ENCODE measurements at regions not wholly inside any gene's neighbourhood (a gene's known extent, or its start where the extent isn't known, plus 50 kb on each side); places are given as distances from the start of the nearest gene placed in this dataset.
"Not testable (repeated sequence)": the region's sequence is repeated elsewhere in the genome, so short reads cannot be mapped to it uniquely, and the experiment has no call there.

DNA sequence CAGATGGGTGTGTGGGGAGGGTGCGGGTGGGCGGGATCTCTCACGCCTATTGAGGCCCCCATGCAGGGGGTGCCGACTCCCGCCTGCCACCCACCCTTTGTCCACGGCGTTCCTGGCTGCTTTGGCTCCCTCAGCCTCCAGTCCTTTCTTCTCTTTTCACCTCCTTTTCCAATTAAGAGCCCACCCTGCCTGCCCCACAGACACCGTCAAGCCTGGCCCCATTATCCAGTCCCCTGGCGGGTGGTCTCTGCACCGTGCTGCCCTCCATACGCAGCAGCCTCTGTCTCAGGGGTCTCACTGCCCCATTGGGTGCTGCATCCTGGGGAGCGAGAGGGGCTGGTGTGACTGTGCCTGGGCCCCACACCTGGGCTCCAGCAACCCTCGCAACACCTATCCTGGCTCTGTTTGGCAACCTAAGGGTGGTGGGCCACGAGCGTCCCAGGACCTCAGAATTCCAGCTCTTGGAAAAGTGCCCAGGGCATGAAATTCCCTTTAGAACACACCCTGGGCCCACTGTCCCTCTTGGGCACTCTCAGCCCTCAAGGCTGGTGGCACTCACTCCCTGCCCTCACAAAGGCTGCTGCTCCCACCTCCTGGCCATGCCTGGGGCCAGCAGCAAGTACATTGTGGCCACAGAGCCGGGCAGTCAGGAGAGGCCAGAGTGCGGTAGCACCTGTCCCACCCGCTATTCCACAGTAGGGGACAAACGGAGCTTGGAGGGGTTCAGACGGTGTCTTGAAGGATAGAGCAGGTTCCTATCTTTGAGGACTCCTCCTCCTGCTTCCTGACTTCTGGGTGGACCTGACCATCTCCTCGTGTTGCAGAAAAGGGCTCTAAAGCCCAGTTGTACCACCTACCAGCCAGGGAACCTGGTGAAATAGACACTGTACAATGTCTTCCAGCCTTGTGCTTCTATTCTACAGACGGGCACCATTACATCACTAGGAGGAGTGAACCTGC is 114.1 kb downstream of the KIF26A start:
- DNase-seq = no peak

DNA sequence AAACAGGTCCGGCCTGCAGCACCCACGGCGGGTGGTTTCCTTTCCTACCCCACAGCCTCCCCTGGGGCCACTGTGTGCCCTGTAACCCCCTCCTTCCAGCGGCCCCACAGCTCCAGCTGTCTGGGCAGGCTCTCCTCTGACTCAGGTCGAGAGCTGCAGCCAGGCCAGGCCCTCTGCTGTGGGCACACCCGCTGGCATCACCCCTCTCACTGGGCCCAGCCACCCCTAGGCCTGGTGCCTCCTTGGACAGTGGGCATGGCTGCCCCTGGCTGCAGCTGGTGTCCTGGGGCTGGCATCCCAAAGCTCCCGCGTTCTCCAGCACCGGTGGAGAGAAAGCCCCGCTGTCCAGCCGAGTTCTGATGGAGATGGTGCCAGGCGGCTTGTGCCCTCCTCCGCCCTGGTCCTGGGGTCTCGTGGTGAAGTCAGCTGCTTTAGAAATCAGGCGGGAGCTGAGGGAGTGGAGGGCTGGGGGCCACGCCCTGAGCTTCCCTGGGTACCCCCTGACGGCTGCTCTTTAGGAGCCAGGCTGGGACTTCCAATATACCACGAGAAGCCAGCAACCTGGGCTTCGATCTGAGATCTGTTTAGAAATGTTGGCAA is 114.9 kb downstream of the KIF26A start:
- no peak for DNase-seq

DNA sequence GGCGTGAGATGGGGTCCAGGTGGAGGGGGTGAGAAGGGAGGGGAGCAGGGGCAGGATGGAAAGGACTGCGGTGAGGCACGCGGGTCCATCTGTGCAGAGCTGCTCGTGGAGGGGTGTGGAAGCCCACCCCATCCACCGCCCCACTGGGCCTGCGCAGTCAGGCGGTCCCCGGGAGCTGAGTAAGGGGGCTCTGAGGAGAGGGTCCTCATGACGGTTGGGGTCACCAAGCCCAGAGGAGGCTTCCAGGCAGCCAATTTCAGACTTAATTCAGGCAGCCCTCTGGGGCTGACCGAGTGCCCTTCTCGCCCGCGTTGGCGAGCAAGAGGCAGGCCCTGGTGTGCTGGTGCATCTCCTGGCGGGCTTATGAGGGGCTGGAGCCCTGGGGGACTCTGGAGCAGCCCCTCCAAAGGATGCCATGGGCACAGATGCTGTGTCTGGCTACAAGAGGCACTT is 115.5 kb downstream of the KIF26A start:
- DNase-seq = no peak

DNA sequence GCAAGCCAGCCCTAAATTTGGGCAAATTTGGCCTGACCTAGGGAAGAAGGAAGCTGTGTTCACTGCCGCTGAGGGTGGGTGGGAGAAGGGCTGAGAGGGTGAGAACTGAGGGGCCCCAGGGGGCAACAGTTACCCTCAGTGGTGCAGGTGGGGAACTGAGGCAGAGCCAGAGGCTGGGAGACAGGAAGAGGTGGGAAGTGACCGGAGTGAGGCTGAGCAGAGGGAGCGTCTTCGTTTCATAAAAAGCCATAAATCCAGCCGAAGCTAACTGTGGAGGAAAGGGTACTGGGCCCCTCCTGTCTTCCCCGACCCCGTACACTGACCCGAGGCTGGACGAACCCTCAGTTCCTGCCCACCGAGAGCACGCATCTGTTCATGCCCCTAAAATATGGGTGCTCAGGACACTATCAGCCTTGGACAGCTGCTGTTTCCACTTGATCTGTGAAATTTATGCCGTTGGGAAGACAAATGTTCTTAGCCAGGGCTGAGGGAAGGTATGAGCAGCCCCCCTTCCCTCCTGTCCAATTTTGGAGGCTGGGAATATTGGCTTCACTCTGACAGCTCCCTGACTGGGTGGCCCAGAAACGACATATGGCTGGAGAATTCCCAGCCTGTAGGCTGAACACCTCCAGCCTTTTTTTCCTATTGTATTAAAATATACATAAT is 116.5 kb downstream of the KIF26A start:
- DNase-seq = no peak

DNA sequence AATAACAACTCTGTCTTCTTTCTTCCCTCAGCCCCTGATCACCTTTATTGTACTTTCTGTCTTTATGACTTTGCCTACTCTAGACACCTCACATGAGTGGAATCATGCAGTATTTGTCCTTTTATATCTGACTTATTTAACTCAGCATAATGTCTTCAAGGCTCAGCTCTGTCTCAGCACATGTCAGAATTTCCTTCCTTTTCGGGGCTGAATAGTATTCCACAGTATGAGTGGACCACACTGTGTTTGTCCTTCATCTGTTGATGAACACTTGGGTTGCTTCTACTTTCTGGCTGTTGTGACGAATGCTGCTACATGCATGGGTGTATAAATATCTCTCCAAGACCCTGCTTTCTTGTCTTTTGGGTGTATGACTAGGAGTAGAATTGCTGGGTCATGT is 117.6 kb downstream of the KIF26A start:
- DNase-seq = no peak

DNA sequence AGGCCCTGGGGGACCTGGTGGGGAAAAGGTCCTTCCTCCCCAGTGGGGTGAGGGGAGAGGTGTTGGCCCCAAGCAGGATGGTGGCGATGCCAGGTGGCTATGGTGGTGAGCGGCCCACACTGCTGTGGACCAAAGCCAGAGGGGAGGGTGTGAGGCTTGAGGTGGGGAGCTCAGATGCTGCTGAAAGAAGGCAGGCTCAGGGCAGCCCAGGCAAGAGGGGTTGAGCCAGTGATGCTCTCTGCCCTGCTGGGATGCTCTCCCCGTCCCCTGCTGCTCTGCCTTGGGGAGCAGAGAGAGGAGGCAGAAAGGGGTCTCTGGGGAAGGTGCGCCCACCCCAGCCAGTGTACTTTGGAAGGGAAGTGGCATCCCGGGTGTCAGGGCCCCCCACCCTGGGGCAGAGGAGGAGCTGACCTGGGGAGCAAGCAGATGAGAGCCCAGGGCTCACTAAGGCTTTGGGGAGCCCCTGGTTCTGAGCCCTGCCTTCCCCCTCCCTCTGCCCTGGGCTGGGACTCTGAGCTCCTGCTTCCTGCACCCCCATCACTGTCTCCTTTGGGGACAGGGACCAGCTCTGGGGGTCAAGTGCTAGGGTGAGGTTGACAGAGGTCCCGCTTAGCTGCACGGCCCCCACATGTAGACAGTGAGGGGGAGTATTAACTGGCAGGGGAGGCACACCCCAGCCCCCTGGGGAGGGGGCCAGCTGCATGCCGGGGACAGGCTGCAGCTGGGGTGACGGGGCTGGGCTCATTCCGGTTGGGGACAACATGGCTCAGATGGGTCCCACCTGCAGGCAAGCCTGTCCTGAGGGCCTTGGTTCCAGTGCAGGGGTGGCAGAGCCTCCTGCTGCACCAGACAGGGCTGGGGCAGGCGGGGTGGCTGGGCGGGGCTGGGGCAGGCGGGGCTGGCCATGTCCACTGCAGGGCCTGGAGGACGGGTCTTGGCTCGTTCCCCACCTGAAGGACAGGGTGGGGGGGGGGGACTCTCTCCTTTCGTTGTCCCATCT is 124.4 kb downstream of the KIF26A start:
- DNase-seq = no peak

DNA sequence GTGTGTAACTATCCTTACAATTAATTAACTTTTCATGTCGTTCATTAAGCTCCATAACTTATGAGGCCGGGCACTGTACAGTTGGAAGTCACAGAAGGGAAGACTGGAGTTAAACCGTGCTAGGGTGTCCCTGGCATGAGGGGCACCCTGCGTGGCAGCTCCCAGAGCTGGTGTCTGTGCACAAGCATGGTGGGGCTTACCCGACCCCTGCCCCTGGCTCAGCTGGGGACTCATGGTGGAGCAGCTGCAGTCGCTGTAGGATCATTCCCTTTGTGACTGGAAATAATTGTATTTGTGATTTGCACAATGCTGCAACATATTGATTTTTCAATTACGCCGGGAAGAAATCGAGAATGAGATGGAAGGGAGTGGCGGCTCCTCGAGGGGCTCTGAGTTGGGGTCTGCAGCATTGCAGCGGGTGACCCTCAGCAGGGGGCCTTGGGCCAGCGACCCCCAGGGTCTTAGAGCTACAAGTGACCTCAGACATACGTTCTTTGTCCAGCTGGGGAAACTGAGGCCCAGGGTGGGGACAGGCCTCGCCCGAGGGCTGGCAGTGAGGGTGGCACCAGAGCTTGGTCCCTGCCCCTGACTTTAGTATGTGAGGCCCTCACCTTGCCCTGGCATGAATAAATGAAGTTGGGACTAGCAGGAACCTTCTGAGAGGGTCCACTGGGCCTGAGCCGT is 125.4 kb downstream of the KIF26A start:
- no peak for DNase-seq

DNA sequence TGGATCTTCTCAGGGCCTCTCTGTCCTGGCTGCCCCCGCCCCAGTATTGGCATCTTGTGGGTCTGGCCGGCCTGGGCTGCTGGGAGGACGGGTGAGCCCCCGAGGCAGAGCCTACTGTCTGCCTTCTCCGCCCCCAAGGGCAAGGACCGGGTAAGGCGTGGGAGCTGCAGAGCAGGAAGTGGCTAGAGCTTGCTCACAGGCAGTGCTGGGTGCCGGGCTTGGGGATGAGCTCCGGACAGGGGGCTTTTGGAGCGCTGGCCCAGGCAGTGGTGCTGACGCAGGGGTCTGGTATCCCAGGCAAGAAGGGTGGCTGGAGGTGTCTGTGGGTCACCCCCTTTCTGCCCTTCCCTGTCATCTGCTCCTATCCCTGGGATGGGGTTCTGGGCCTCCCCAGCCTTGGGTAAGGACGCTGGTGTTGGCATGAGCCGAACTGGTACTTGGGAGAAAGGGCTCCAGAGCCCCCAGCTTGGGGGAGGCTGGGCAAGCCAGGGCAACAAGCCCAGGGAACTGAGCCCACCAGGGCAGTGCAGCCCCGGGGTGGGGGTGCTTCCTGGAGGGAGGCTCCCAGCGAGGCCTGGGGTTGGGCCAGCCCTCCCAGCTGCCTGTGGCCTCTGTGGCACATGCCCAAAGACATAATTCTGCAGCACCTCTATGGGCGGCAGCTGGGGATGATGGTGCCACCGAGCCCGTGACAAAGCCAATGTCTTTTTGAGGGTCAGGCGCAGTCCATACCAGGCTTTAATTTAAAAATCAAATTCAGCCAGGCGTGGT is 126.3 kb downstream of the KIF26A start:
- DNase-seq = no peak

DNA sequence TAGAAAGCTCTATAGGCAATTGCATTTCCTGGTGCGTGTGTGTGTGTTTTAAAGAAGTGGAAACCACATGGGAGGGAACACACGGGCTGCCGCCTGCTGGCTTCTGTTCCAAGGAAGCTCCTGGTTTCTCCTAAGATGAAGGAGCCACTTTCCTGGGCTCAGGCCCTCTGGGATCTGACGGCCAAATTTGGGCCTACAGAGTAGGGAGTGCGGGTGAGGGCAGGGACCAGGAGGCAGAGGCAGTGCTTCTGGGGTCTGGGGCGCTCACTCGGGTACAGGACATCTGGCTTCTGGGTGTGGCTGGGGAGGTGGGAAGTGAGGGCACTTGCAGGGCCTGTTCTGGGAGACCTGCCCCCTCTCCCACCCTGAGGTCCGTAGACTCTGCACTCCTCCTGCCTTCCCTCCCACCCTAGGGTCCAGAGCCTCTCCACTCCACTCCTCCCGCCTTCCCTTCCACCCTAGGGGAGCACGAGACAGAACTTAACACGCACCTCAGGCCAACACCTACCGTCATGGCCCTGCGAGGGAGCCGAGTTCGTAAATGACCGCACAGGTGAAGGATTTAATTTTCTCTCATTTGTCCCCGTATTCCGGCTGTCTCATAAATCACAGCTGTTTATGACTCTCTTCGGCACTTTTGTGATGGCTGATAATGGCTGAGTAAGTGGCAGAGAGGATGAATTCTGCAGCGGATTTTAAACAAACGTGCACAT is 127.7 kb downstream of the KIF26A start:
- no peak for DNase-seq

DNA sequence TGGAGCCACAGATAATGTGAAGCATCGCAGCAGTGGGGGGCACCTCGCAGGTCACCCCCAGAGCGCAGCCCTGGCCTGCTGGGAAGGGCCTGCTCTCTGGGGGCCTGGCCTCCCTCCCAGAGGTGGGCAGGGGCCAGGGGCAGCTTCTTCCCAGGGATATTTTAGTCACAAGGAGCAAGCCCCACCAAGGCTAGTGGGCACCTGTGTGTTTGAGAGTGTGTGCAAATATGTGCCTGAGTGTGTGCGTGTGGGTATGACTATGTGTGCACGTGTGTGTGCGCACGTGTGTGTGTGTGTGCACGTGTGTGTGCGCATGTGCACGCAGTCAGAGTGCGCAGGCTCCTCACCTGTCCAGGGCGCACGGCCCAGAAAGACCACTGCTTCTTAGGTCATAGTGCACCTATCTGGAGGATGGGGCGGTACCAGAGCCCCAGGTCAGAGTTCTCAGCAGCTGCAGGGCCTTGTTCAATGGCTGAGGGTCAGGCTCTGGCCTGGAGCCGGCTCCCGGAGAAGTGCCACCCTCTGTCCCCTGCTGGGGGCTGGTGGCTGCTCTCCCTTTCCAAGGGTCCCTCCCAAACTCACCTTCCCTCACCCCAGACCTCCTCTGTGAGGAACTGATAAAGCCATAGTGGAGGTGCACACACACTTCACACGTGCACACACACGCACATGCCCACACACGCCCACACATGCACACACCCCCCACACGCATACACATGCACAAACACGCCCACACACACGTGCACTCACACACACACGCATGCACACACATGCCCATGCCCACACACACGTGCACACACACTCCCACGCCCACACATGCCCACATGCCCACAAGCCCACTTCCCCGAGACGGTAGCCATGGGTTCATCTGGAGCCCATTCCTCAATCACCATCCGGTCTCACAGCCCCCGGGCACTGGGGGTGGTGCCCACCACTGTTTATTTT is 128.5 kb downstream of the KIF26A start:
- no peak for DNase-seq

DNA sequence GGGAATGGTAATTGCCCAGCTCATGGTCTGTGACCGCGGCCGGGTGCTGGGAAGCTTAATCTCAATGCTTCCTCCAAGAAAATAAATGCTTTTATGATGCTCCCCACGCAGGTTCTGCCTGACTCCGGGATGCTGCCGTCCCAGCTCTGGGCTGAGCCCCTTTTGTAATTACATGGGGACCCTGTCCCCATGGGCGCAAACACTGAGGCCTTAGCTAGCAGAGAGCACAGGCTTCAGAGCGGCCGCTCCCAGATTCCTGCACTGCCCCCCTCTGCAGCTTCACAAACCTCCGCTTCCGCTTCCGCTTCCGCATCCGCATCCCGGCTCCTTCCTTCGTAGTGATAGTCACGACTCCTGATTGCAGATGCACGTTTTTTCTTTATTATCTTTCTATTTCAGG is 129.5 kb downstream of the KIF26A start:
- no peak for DNase-seq

DNA sequence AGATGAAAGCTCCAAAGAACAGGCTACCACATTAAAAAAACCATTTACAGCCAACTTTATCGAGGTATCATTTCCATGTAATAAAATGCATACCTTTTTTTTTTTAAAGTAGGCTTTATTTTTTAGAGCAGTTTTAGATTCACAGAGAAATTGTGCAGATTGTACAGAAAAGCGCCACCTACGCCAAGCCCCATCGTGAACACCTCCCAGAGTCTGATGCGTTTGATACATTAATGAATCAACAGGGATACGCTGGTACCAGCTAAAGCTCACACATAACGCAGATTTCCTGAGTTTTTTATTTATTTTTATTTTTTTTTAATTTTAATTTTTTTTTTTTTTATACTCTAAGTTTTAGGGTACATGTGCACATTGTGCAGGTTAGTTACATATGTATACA is 129.9 kb downstream of the KIF26A start:
- DNase-seq = no peak

DNA sequence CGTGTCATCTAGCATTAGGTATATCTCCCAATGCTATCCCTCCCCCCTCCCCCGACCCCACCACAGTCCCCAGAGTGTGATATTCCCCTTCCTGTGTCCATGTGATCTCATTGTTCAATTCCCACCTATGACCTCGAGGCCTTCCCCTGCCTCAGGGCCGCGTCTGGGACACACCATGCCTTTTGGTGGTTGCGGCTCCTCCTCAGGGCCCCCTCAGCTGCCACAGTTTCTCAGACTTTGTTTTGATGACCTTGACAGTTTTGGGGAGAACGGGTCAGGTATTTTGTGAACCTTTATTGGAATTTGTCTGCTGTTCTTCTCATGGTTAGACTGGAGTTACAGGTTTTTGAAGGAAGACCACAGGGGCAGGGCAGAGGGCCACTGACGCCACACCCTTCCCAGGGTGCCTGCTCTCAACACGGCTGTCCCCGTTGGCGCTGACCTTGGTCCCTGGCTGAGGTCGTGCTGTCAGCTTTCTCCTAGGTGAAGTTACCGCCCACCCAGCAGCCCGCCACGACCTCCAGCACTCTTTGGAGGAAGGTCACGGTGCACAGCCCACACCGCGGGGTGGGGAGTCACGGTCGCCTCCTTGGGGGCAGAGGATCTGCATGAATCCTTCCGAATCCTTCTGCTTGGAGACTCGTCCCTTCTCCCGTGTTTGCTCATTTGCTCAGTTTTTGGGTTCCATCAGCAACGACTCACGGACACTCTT is 130.5 kb downstream of the KIF26A start:
- no peak for DNase-seq

DNA sequence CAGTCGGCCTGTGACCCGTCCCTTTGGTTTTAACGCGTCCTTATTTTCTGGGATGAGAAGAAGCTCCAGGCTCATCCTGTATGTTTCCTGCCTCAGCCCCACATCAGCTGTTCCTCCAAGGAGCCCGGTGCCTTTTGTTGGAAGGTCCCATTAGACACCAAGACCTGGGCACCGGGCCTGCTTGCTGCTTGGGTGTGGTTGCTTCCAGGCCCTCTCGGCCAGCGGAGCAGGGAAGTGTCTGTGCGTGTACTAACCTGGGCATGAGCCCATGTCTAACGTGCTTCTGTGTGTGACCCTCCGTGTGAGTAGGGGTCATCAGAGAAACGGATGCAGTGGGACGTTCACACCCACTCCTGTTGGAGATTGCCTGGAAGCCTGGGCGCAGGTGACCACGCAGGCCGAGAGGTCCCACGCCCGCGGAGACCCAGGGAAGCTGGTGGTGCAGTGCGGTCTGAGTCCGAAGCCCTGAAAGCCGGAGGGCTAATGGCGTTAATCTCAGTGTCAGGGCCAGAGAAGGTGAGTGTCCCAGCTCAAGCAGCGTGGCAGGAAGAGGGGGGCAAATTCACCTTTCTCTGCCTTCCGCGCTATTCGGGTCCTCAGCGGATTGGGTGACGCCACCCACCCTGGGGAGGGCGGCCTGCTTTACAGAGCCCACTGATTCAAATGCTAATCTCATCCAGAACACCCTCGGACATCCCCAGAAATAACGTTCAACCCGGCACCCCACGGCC is 131.3 kb downstream of the KIF26A start:
- not testable (repeated sequence) for DNase-seq

DNA sequence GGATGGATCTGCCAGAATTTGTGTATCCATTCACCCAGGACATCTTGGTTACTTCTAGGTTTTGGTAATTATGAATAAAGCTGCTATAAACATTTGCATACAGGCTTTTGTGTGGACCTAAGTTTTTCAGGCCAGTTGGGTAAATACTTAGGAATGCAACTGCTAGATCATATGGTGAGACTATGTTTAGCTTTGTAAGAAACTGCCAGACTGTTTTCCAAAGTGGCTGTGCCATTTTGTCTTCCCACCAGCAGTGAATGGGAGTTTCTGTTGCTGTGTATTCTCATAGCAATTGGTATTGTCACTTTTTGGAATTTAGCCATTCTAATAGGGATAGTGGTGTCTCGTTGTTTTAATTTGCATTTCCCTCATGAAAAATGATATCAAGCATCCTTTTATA is 133.0 kb downstream of the KIF26A start:
- no peak for DNase-seq

DNA sequence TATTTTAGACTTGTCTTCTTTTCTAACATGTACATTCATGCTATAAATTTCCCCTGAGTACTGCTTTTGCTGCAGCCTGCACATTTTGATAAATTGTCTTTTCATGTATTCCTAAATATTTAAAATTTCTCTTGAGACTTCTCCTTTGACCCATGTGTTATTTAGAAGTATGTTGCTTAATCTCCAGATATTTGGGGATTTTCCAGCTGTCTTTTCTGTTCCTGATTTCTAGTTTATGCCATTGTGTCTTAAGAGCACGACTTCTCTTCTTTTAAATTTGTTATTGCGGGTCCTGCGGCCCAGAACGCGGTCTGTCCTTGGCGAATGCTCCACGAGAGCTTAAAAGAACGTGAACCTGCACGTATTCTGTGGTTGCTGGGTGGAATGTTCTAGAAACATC is 136.4 kb downstream of the KIF26A start:
- DNase-seq = no peak

DNA sequence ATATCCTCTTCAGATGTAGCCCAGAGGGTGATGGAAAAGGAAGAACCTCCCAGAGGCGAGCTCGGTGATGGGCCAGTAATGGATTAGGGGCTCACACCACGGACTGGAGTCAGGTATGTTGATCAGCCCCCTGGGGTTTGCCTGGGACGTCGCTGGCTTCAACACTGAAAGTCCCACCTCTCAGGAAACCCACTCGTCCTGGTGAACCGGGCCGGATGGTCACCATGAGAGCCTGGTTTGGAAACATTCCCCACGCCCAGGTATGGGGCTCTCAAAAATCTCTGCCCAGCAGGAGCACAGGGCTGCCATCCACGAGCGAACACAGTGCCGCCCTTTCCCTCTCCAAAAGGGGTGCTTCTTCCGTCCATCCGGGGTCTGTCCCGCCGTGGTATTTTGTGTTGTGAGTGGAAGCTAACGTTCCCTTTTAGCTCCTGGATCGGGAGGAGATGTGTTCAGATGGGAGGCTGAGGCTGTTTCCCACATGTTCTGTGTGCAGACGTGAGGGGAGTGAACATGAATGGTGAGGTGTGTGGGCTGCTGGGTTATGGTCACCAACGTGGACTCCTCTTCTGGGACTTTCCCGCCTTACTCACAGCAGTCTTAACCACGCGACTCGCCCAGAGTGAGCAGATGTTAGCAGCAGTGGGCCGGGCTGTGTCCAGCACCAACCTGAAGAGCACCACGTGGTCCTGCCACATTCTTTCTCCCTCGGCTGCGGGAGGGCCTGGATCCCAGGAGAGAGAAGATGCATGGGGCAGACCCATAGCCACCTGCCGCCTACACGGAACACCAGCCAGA is 139.2 kb downstream of the KIF26A start:
- DNase-seq = no peak
